ENCODE measurements at regions not wholly inside any gene's neighbourhood (a gene's known extent, or its start where the extent isn't known, plus 50 kb on each side); places are given as distances from the start of the nearest gene placed in this dataset.

- no peaks in the 10 kb centered on the region for H3K36me3 ChIP-seq
- H3K27me3 ChIP-seq: no peaks in the 10 kb centered on the region
- intact Hi-C loops (cut with DNase I): no loop called here
- TF ChIP-seq CTCF (IDR thresholded peaks at IDR 0.05): no peak
- ATAC-seq (no peak), DNase-seq (no peak), FAIRE-seq (no peak)
- no peak overlapping the region for H3K4me3 ChIP-seq
- H3K27ac ChIP-seq: no peak overlapping the region
- 59 to 60% methylated on average over 2 of the region's 2 CpGs for WGBS, 2 donors
- H3K4me1 ChIP-seq: no peaks in the 10 kb centered on the region
- H3K9me3 ChIP-seq: no peaks in the 10 kb centered on the region
Measured at GRCh38 chr4:188612659-188613058, 473.4 kb downstream of the TRIML1 start.

GRCh38 chr4:188613976-188614375, 474.7 kb downstream of the TRIML1 start:
- ATAC-seq (no peak), DNase-seq (no peak), FAIRE-seq (no peak)
- no peak overlapping the region for H3K27ac ChIP-seq
- H3K4me1 ChIP-seq: no peaks in the 10 kb centered on the region
- no peaks in the 10 kb centered on the region for H3K36me3 ChIP-seq
- TF ChIP-seq CTCF (IDR thresholded peaks at IDR 0.05): no peak
- H3K27me3 ChIP-seq: no peaks in the 10 kb centered on the region
- H3K4me3 ChIP-seq: no peak overlapping the region
- intact Hi-C loops (cut with DNase I): no loop called here
- WGBS, 2 donors: 65 to 84% methylated on average over 1 of the region's 1 CpG
- H3K9me3 ChIP-seq: no peaks in the 10 kb centered on the region

GRCh38 chr4:188619456-188620149, 480.4 kb downstream of the TRIML1 start:
- Histone ChIP-seq H3K4me3 (no peak overlapping the region), H3K4me1 (no peaks in the 10 kb centered on the region), H3K27ac (no peak overlapping the region), H3K9me3 (no peaks in the 10 kb centered on the region), H3K27me3 (no peaks in the 10 kb centered on the region), H3K36me3 (no peaks in the 10 kb centered on the region)
- intact Hi-C loops (cut with DNase I): no loop called here
- FAIRE-seq (no peak), ATAC-seq (no peak), DNase-seq (no peak)
- 51 to 53% methylated on average over 18 of the region's 18 CpGs for WGBS, 2 donors
- no peak for TF ChIP-seq CTCF (IDR thresholded peaks at IDR 0.05)

GRCh38 chr4:188620608-188621007, 481.4 kb downstream of the TRIML1 start:
- H3K36me3 ChIP-seq: no peaks in the 10 kb centered on the region
- no peak overlapping the region for H3K4me3 ChIP-seq
- no peak overlapping the region for H3K27ac ChIP-seq
- H3K9me3 ChIP-seq: no peaks in the 10 kb centered on the region
- WGBS, 2 donors: 69 to 80% methylated on average over 2 of the region's 2 CpGs
- no peaks in the 10 kb centered on the region for H3K4me1 ChIP-seq
- no peak for TF ChIP-seq CTCF (IDR thresholded peaks at IDR 0.05)
- no peak for ATAC-seq
- no peak for DNase-seq
- no peak for FAIRE-seq
- no peaks in the 10 kb centered on the region for H3K27me3 ChIP-seq
- intact Hi-C loops (cut with DNase I): no loop called here

GRCh38 chr4:188623314-188623854, 484.1 kb downstream of the TRIML1 start:
- no peak for ATAC-seq
- FAIRE-seq: no peak
- no peaks in the 10 kb centered on the region for H3K27me3 ChIP-seq
- DNase-seq: no peak
- no peaks in the 10 kb centered on the region for H3K4me1 ChIP-seq
- no peaks in the 10 kb centered on the region for H3K9me3 ChIP-seq
- no peak overlapping the region for H3K4me3 ChIP-seq
- TF ChIP-seq CTCF (IDR thresholded peaks at IDR 0.05): no peak
- H3K36me3 ChIP-seq: no peaks in the 10 kb centered on the region
- intact Hi-C loops (cut with DNase I): no loop called here
- no peak overlapping the region for H3K27ac ChIP-seq
- 52 to 65% methylated on average over 4 of the region's 4 CpGs for WGBS, 2 donors

Measured in pancreas (tissue), 10 donors.